ENCODE measurements at regions not wholly inside any gene's neighbourhood (a gene's known extent, or its start where the extent isn't known, plus 50 kb on each side); places are given as distances from the start of the nearest gene placed in this dataset.

DNA sequence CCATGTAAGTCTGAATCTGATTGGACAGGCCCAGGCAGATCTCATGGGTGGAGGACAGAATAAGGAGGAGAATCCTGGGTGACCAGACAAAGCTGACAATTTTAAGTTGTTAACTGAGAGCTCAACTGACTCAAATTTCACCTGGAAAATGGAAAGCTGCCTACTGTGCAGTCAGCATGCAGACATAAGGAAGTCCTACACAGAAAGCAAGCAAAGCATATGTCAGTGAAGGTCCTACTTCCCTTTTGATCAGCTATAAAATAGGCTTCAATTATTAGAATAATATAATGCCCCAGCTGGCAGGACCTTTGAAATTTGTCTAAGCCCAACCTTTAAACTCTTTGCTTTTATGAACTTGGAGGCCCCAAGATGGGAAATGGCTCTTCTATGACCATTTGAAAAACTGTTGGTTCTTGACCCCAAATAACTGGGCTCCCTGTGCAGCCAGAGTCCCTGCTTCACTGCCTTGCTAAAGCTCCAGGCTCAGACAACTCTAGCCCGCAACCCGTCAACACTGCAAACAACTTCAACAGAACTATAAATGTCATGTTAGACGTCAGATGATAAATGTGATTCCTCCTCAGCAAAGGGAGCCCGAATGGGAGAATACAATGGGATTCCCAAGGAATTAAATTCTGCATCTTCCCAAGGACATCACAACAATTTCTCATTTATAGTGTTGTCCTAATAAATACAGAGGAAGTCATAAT lies 118.9 kb upstream of the ADRA1B start:
- Mint-ChIP-seq H3K36me3 (ENCODE audit: low read depth) (no peaks in the 10 kb centered on the region), H3K27ac (no peak overlapping the region)

DNA sequence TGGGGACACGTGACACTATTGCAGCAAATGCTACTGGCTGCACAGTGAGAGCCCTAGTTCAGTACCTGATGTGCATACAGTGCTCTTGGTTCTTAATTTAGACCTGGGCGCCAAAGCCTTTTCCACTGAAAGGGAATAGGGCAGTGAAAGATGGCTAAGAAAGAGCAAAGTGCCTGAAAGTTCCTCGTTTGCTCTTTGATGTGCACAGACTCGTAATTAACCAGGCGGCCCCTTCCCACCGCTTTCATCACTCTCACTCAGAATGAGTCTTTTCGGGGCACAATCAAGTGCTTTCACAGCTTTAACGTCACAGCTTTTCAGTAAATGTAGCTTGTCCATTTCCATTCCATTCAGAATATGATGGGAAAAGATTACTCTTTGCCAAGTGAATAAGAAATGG lies 116.6 kb upstream of the ADRA1B start:
- TF ChIP-seq, protein P1, sequence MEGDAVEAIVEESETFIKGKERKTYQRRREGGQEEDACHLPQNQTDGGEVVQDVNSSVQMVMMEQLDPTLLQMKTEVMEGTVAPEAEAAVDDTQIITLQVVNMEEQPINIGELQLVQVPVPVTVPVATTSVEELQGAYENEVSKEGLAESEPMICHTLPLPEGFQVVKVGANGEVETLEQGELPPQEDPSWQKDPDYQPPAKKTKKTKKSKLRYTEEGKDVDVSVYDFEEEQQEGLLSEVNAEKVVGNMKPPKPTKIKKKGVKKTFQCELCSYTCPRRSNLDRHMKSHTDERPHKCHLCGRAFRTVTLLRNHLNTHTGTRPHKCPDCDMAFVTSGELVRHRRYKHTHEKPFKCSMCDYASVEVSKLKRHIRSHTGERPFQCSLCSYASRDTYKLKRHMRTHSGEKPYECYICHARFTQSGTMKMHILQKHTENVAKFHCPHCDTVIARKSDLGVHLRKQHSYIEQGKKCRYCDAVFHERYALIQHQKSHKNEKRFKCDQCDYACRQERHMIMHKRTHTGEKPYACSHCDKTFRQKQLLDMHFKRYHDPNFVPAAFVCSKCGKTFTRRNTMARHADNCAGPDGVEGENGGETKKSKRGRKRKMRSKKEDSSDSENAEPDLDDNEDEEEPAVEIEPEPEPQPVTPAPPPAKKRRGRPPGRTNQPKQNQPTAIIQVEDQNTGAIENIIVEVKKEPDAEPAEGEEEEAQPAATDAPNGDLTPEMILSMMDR (IDR thresholded peaks at IDR 0.05): no peak

More for the DNA sequence above, 118.9 kb upstream of the ADRA1B start:
- peaks cover 9% of the 10 kb centered on the region for H3K4me1 Mint-ChIP-seq (ENCODE audit: low read depth)
- no peaks in the 10 kb centered on the region for H3K9me3 Mint-ChIP-seq
- H3K27me3 Mint-ChIP-seq (ENCODE audit: insufficient read depth): peaks cover 6% of the 10 kb centered on the region
- TF ChIP-seq, protein P1 (IDR thresholded peaks at IDR 0.05): no peak
- H3K4me3 Mint-ChIP-seq: no peak overlapping the region
- no peak for DNase-seq

DNA sequence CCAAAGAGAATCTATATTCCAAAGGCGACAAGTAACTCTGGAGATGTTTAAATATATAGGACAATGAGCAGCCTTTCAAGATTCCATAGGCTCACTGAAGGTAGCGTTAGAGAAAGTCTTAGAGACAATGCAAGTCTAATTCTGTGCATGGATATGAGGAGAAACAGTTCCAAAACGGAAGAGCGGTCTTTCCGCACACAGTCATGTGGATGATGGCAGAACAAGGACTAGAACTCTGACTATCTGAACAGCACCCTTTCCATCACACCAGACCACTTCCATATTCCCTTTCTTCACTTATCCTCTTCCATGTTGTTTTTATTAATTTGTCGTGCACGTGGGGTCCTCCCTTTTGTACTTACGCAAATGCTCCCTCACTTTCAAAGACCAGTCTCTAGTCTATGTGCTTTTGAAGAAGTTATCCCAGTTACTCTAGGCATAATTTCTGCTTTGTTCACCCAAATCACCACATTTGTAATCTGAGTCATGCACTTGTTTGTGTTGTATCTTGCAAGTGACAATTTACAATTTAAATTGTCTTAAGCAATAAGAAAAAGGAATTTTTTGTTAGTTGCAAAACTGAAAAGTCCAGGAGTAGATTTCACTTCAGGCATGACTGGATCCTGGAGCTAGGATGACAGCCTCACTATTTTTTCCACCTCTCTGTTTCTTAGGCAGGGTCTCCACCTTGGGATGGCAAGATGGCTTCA lies 116.0 kb upstream of the ADRA1B start:
- Mint-ChIP-seq H3K36me3 (ENCODE audit: low read depth) (peaks cover 4% of the 10 kb centered on the region; the same call in 1 of the 2 replicates), H3K9me3 (no peaks in the 10 kb centered on the region), H3K27ac (no peak overlapping the region), H3K4me1 (ENCODE audit: low read depth) (peaks cover 21% of the 10 kb centered on the region), H3K4me3 (no peak overlapping the region), H3K27me3 (ENCODE audit: insufficient read depth) (peaks cover 6% of the 10 kb centered on the region)
- TF ChIP-seq, protein P1 (IDR thresholded peaks at IDR 0.05): no peak
- DNase-seq: no peak

More for the DNA sequence above, 116.6 kb upstream of the ADRA1B start:
- H3K9me3 Mint-ChIP-seq: no peaks in the 10 kb centered on the region
- peaks cover 6% of the 10 kb centered on the region for H3K27me3 Mint-ChIP-seq (ENCODE audit: insufficient read depth)
- no peak overlapping the region for H3K27ac Mint-ChIP-seq
- no peak for DNase-seq
- H3K4me1 Mint-ChIP-seq (ENCODE audit: low read depth): peaks cover 15% of the 10 kb centered on the region
- H3K4me3 Mint-ChIP-seq: no peak overlapping the region
- H3K36me3 Mint-ChIP-seq (ENCODE audit: low read depth): no peaks in the 10 kb centered on the region

DNA sequence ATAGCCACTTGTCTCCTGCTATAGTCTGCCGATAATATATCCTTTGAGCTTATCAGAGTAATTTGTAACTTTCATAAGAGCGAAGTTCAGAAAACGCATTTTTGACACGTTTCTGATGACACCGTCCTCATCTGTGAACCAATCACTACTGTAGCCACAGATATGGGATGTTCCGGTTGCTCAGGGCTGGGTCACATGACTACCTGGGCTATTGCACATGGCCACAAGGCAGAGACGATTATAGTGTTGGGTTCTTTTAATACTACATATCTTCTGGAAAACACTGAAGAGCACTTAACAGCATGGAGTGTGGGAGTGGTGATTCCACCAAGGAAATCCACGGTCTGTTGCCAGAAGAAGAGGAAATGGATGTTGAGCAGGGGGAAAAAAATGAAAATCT lies 115.0 kb upstream of the ADRA1B start:
- TF ChIP-seq, protein P1 (IDR thresholded peaks at IDR 0.05): no peak
- Mint-ChIP-seq H3K9me3 (peaks cover 5% of the 10 kb centered on the region; the same call in 1 of the 2 replicates), H3K27me3 (ENCODE audit: insufficient read depth) (peaks cover 9% of the 10 kb centered on the region), H3K27ac (no peak overlapping the region), H3K36me3 (ENCODE audit: low read depth) (peaks cover 9% of the 10 kb centered on the region; the same call in 1 of the 2 replicates), H3K4me1 (ENCODE audit: low read depth) (peaks cover 22% of the 10 kb centered on the region), H3K4me3 (no peak overlapping the region)
- DNase-seq: no peak

DNA sequence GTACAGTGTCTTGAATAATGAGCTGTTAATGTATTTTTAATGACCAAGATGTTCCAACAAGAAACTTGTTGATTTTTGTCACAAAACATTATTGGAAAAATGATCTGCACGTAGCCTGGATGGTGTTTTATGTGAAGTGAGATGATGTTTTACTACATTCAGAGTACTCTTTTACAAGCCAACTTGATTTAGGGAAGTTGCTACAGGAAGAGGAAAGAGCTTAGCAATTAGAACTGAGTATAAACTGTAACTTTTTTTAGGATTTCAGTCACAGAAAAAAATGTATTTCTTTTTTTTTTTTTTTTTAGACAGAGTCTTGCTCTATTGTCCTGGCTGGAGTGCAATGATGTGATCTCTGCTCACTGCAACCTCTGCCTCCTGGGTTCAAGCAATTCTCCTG lies 113.6 kb upstream of the ADRA1B start:
- Mint-ChIP-seq H3K36me3 (ENCODE audit: low read depth) (peaks cover 9% of the 10 kb centered on the region; the same call in 1 of the 2 replicates), H3K27ac (no peak overlapping the region), H3K27me3 (ENCODE audit: insufficient read depth) (peaks cover 9% of the 10 kb centered on the region), H3K4me1 (ENCODE audit: low read depth) (peaks cover 26% of the 10 kb centered on the region), H3K4me3 (no peak overlapping the region), H3K9me3 (peaks cover 5% of the 10 kb centered on the region; the same call in 1 of the 2 replicates)
- TF ChIP-seq, protein P1 (IDR thresholded peaks at IDR 0.05): no peak
- no peak for DNase-seq

All from HFFc6 (cell line).